ENCODE measurements at regions not wholly inside any gene's neighbourhood (a gene's known extent, or its start where the extent isn't known, plus 50 kb on each side); places are given as distances from the start of the nearest gene placed in this dataset.

- no peaks in the 10 kb centered on the region for H3K36me3 ChIP-seq (replicated peaks in 1 of 2; ENCODE audit: control insufficient read depth in 1 of 2, insufficient read depth in 2 of 2, low read length in 2 of 2)
- intact Hi-C loops (cut with micrococcal nuclease) = no loop called here
- no peak for DNase-seq
- H3K27me3 ChIP-seq (ENCODE audit: control insufficient read depth in 2 of 2, insufficient read depth in 2 of 2, low read length in 2 of 2) = no peaks in the 10 kb centered on the region
- H4K20me1 ChIP-seq (ENCODE audit: insufficient read depth, low read length) = no peaks in the 10 kb centered on the region
- Mint-ChIP-seq H3K27me3 (ENCODE audit: low read depth in 3 of 3) (peaks cover under 1 to 2% (median 1%) of the 10 kb centered on the region in 3 donors), H3K4me1 (no peaks in the 10 kb centered on the region), H3K9me3 (no peaks in the 10 kb centered on the region), H3K36me3 (no peaks in the 10 kb centered on the region), H3K27ac (no peak overlapping the region), H3K4me3 (no peak overlapping the region)
- H3K4me3 ChIP-seq (replicated peaks in 1 of 3; ENCODE audit: low read depth in 2 of 3, low read length in 3 of 3) = no peak overlapping the region
- H3K79me2 ChIP-seq (ENCODE audit: insufficient read depth, low read length) = no peaks in the 10 kb centered on the region
- no peak overlapping the region for H2AFZ ChIP-seq (ENCODE audit: insufficient read depth, low read depth, low read length, poor library complexity, severe bottlenecking)
- no peaks in the 10 kb centered on the region for H3K9me3 ChIP-seq (replicated peaks in 1 of 2; ENCODE audit: control insufficient read depth in 1 of 2, insufficient read depth in 1 of 2, low read length in 2 of 2)
- WGBS (ENCODE audit: insufficient coverage) = no CpG with 5 or more reads among the region's 2 CpGs
- TF ChIP-seq CTCF (IDR thresholded peaks at IDR 0.05) = no peak
- H3K4me1 ChIP-seq (ENCODE audit: control insufficient read depth in 1 of 2, insufficient read depth in 2 of 2, low read length in 2 of 2) = no peaks in the 10 kb centered on the region
- no peak overlapping the region for H3K27ac ChIP-seq (ENCODE audit: low read depth in 1 of 2, low read length in 2 of 2)
- H3K9ac ChIP-seq (ENCODE audit: insufficient read depth, low read length, poor library complexity, severe bottlenecking) = no peak overlapping the region
- H3K4me2 ChIP-seq (replicated peaks; ENCODE audit: extremely low read depth, low read length, poor library complexity, severe bottlenecking) = no peak overlapping the region
Observed at GRCh38 chr6:56877922-56878321, 77.0 kb upstream of the BEND6 start.

GRCh38 chr6:56875961-56876360 is 78.9 kb upstream of the BEND6 start:
- no peaks in the 10 kb centered on the region for H3K9me3 ChIP-seq (replicated peaks in 1 of 2; ENCODE audit: control insufficient read depth in 1 of 2, insufficient read depth in 1 of 2, low read length in 2 of 2)
- no peak overlapping the region for H3K4me3 Mint-ChIP-seq
- no peaks in the 10 kb centered on the region for H4K20me1 ChIP-seq (ENCODE audit: insufficient read depth, low read length)
- no peak overlapping the region for H3K9ac ChIP-seq (ENCODE audit: insufficient read depth, low read length, poor library complexity, severe bottlenecking)
- no peak overlapping the region for H3K4me3 ChIP-seq (replicated peaks in 1 of 3; ENCODE audit: low read depth in 2 of 3, low read length in 3 of 3)
- no peak overlapping the region for H3K27ac ChIP-seq (ENCODE audit: low read depth in 1 of 2, low read length in 2 of 2)
- intact Hi-C loops (cut with micrococcal nuclease) = no loop called here
- H3K27me3 ChIP-seq (ENCODE audit: control insufficient read depth in 2 of 2, insufficient read depth in 2 of 2, low read length in 2 of 2) = no peaks in the 10 kb centered on the region
- no peak for DNase-seq
- no peak overlapping the region for H2AFZ ChIP-seq (ENCODE audit: insufficient read depth, low read depth, low read length, poor library complexity, severe bottlenecking)
- H3K9me3 Mint-ChIP-seq = no peaks in the 10 kb centered on the region
- no peaks in the 10 kb centered on the region for H3K4me1 Mint-ChIP-seq
- H3K27ac Mint-ChIP-seq = no peak overlapping the region
- H3K4me1 ChIP-seq (ENCODE audit: control insufficient read depth in 1 of 2, insufficient read depth in 2 of 2, low read length in 2 of 2) = no peaks in the 10 kb centered on the region
- no peak overlapping the region for H3K4me2 ChIP-seq (replicated peaks; ENCODE audit: extremely low read depth, low read length, poor library complexity, severe bottlenecking)
- WGBS (ENCODE audit: insufficient coverage) = 94% methylated on average over 5 of the region's 5 CpGs
- H3K79me2 ChIP-seq (ENCODE audit: insufficient read depth, low read length) = no peaks in the 10 kb centered on the region
- peaks cover 0 to 1% (median 0%) of the 10 kb centered on the region in 3 donors for H3K27me3 Mint-ChIP-seq (ENCODE audit: low read depth in 3 of 3)
- TF ChIP-seq CTCF (IDR thresholded peaks at IDR 0.05) = no peak
- H3K36me3 ChIP-seq (replicated peaks in 1 of 2; ENCODE audit: control insufficient read depth in 1 of 2, insufficient read depth in 2 of 2, low read length in 2 of 2) = no peaks in the 10 kb centered on the region
- no peaks in the 10 kb centered on the region for H3K36me3 Mint-ChIP-seq
